Activated CD8-positive, alpha-beta memory T cell treated with anti-CD3 and anti-CD28 coated beads for 1 hour (primary cell): ENCODE measurements at regions not wholly inside any gene's neighbourhood (a gene's known extent, or its start where the extent isn't known, plus 50 kb on each side); places are given as distances from the start of the nearest gene placed in this dataset.

Source experiments
- DNase-seq, 2 donors: peaks; one replicate each; pipeline ENCODE4 v3.0.0-alpha.2; 2020; ENCODE audit warnings: low read depth in 1 of 2; ENCODE audit errors: extremely low read depth in 1 of 2

DNA sequence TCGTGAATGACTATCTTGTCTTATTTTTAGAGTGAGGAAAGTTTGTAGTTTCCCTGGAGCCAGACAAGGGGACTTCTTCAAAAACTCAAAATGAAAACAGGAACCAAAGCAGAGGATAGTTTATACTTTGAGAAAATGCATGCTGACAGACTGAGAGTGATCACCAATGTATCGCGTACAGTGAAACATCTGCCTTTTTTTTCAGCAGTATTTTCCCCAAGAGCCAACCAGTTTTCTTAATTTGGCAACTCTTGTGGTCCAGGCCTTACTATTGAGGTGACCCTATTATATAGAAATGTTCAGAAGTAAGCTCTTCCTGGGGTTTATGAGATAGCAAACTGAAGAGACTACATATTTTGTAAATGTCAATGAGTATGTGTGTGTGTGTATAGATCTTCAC, 153.7 kb upstream of the VRK2 start:
- no peak for DNase-seq

DNA sequence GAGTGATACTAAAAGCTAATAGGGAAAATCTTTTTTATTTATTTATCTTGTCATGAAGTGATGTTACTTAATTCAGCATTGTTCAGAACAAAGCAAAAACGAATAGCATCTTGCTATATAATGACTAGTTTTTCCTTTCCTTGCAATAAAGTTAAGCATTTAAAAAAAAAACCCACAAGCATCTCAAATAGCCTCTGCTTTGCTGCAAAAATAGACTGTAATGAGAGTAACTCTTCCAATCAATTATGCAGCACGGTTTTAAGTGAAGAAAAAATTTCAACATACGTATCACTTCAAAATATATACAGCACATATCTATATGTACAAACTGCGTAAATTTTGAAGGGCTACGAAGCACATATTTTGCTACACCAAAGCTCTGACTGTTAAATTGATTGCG, 153.3 kb upstream of the VRK2 start:
- DNase-seq = no peak

- DNase-seq = no peak
These were observed 152.8 kb upstream of the VRK2 start for GRCh38 chr2:57893786-57894185.

DNA sequence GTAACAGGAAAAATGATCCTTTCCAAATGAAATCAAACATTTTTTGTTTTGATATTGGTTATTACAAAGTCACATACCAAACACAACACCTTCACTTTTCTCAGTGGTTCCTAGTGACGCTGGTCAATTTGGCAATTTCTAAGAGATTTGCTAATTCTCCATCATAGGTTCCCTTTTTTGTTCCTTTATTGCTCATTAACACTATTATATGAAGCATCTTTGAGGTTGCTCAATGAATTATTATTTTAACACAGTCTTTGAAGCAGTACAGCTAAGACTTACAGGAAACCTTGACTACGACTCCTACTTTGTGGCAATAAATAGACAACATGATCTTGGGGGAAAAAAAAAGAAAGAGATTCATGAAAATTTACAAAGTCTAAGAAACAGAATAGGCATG, 152.2 kb upstream of the VRK2 start:
- DNase-seq = no peak

DNA sequence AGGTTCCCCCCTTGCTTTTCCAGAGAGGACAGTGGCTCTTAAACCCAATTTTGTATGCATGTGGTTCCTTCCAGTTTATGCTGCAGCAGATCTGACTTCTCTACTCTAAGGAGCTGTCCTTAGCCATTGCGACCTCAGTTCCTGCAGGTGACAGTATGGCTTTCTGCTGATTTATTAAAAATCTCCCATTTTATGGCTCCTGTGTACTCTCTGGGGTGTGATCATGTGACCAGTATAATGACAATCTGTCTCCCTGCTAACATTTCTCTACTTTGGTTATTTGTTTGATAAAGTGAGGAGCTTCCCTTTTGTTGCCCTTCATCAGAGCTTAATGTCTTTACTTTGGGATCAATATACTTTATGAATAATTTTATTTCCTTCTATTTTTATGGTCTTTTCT, 148.7 kb upstream of the VRK2 start:
- no peak for DNase-seq

- no peak for DNase-seq
These were observed 146.7 kb upstream of the VRK2 start for GRCh38 chr2:57899898-57900297.

DNA sequence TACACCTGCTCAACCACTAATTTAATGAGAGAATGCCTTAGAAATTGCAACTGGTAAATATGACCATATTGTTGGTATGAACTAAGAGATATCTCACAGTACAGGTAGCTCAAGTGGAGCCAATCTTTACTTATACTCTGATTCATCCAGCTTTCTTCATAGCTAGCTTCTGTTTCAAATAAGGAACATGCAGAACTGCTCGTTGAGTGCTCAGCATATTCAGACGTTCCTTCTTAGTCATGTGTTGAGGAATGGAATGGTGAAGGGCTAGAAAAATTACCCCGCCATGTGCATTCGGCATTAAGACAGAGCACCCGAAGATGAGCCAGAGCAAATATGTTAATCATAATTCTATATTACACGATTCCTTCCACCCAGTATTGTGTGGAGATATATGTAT, 144.0 kb upstream of the VRK2 start:
- DNase-seq = no peak

GRCh38 chr2:57906152-57906732, 140.4 kb upstream of the VRK2 start:
- DNase-seq = no peak

DNA sequence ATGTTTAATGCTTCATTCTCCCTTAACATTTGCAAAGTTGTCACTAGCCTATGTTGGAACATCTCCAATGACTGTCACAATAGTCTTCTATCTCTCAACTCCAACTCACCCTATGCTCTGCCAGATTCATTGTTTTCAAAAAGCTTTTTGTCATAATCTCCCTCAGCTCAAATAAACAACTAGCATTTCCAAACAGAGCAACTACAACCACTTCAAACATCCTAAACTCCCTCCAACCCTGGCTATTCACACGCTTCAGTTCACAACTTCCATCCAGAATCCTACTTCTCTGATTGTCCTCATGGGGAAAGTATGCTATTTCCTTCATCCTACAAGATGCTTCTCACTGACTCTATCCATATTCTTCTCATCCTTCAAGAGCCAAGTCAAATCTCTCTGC, 139.2 kb upstream of the VRK2 start:
- DNase-seq = no peak

DNA sequence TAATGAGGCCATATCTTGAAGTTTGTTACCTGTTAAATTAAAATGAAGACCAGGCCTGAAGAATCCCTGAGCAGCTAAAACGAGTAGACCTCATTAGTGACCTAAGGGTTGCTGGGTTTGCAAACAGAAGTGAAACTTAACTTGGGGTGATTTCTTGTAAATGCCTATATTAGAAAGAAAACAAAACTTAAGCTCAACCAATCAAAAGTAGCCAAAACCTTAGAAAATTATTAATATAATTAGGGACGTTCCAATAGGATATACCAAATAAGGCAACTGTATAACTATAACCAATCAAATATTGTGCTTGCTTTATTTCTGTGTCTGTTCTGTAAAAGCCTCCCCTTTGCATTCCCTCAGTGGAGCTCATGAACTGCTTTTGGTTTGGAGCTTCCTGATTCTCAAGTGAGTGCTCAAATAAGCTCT, 137.9 kb upstream of the VRK2 start:
- DNase-seq = no peak

- no peak for DNase-seq
These were observed 128.5 kb upstream of the VRK2 start for GRCh38 chr2:57918126-57918525.

DNA sequence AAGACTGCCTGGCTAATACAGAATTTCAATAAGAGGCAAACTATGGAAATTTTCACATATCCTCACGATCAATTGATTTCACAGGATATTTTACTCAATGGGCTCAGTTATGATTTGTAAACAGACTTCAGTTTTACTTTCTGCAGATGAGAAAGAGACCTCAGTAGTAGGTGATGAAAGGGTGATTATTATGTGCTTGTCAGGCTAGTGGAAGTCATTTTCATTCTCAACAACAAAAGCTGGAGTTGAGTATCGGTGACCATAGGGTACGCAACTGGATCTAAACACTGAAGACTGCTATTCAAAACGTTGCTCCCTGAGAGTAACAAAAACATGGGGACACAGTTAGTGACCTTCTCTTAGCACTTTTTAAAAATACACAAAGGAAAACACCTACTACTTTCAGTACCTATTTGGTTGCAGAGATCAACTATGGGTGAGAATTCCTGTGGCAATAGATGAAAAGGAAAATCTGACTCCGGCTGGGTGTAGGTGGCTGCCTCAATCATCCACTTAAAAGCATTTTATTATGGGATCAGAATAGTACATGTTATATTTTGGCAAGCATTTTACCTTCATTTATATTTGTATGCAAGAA, 126.2 kb upstream of the VRK2 start:
- no peak for DNase-seq

DNA sequence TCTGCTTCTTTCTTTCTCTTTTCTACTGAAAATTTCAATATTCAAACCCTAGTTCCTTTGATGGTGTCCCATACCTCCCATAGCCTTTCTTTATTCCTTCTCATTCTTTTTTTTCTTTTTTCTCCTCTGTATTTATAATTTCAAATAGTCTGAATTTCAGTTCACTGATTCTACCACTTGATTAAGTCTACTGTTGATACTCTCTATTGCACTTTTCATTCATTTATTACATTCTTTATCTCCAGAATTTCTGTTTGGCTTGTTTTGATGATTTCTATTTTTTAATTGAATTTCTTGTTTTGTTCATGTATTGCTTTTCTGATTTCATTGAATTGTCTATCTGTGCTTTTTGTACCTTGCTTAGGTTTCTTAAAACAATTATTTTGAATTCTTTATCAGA, 111.9 kb upstream of the VRK2 start:
- no peak for DNase-seq

DNA sequence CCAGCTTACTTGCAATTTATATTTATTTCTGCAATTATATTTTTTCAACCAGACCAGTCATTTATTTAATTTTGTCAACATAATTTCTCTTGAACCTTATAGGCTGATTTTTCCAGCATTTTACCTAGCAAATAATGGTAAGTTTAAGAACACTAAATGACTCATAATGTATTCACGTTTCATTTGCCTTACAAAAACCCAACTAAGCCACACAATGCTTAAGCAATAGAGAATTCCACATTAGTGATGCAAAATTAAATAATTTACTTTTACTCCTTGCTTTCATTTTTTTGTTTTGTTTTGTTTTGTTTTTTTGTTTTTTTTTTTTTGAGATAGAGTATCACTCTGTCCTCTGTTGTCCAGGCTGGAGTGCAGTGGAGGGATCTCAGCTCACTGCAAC, 110.4 kb upstream of the VRK2 start:
- DNase-seq = no peak

DNA sequence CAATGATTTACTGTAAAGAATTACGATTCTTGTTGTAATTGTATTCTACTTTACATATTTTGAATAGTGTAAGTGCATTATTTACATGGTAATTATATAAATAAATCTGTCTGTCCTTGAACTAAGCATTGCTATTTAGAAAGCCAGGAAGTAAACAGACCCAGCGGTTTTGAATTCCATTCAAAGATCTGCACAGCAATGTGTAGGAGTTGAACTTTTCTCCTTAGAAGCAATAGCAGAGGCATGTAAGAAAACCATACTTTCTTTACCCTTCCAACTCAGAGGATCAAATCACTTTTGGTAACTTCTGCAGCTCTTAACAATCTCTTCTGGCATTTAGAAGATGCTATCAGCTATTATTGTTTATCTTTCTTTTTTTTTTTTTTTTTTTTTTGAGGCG, 109.2 kb upstream of the VRK2 start:
- no peak for DNase-seq

DNA sequence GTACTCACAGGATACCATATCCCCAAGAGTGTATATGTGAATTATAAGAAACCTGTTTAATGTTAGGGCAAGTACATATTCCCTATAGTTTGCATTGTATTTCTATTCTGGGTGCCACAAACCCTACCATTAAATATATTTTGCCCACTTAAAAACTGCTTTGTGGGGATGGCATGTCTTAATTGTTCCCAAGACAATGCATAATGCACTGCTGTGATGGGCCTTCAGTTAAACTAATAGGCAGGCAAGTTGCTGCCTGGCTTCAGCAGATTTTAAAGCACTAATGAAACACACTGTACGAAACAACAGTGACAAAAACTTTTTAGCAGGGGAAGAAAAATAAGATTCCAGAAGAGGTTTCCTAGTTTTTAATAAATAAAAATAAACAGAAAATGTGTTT, 104.8 kb upstream of the VRK2 start:
- DNase-seq = no peak

GRCh38 chr2:57943315-57943714, 103.3 kb upstream of the VRK2 start:
- no peak for DNase-seq

DNA sequence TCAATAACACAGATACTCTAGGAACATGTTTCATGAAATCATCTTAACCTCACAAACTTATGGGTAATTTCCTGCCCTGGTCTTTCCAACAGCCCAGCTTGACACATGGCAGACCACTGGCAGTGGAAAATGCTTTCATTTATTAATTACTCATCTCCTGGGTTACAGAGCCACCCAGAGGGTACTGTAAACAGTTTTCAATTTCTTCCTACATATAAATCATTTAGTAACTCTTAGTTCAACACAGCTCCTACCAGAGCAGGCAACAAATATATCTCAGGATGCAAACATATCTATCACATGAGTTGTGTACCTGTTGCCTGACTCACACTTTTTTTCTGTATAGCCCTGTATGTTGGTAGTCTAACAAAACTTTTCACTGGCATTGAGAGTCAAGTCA, 99.2 kb upstream of the VRK2 start:
- no peak for DNase-seq

DNA sequence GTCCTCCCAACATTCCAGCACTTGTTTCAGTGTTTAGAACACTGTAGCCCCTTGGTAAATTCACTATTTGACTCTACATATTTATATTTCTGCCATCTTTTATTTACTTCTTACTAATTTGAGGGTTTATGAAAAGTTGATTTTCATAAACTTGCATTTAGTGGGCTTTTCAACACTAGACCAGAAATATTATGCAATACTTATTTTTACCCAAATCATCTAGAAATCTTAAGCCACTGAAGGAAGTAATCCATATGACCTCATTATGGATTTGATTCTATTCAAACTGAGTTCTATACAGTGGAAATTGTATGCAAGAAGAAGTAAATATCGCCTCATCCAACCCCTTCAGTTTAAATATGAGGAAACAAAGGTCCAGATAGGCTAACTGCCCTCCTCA, 92.6 kb upstream of the VRK2 start:
- no peak for DNase-seq

- DNase-seq = no peak
These were observed 89.4 kb upstream of the VRK2 start for GRCh38 chr2:57957238-57957637.

GRCh38 chr2:57959390-57959789, 87.2 kb upstream of the VRK2 start:
- no peak for DNase-seq

GRCh38 chr2:57962861-57963260, 83.7 kb upstream of the VRK2 start:
- no peak for DNase-seq

- DNase-seq = no peak
These were observed 81.4 kb upstream of the VRK2 start for GRCh38 chr2:57965219-57965618.
